ENCODE measurements at regions not wholly inside any gene's neighbourhood (a gene's known extent, or its start where the extent isn't known, plus 50 kb on each side); places are given as distances from the start of the nearest gene placed in this dataset.
A peak's percentile ranks its signal among the peaks of the same experiment; 100 is the strongest.

GRCh38 chr2:120679526-120679925 is 56.1 kb upstream of the GLI2 start (continued):
- no peak for TF ChIP-seq ZNF148 (tag by site-specific recombination; IDR thresholded peaks at IDR 0.05; ENCODE audit: borderline replicate concordance)
- TF ChIP-seq ZSCAN23 (tag by site-specific recombination; IDR thresholded peaks at IDR 0.05) = no peak
- no peak for TF ChIP-seq ZNF501 (tag by site-specific recombination; IDR thresholded peaks at IDR 0.05)
- TF ChIP-seq ZNF580 (tag by site-specific recombination; IDR thresholded peaks at IDR 0.05) = no peak
- no peak for TF ChIP-seq SCRT1 (tag by site-specific recombination; IDR thresholded peaks at IDR 0.05; ENCODE audit: borderline replicate concordance)
- no peak for TF ChIP-seq KLF16 (tag by site-specific recombination; IDR thresholded peaks at IDR 0.05)
- TF ChIP-seq ZNF366 (tag by site-specific recombination; conservative IDR thresholded peaks at IDR 0.05) = no peak
- no peak for TF ChIP-seq ZNF747 (tag by site-specific recombination; IDR thresholded peaks at IDR 0.05)
- no peak for TF ChIP-seq ZNF629 (tag by site-specific recombination; IDR thresholded peaks at IDR 0.05)
- TF ChIP-seq ZNF529 (tag by site-specific recombination; IDR thresholded peaks at IDR 0.05; ENCODE audit: insufficient replicate concordance) = no peak
- TF ChIP-seq ZNF248 (tag by site-specific recombination; IDR thresholded peaks at IDR 0.05) = no peak
- no peak for TF ChIP-seq PRDM6 (tag by site-specific recombination; IDR thresholded peaks at IDR 0.05)
- no peak for TF ChIP-seq ZNF664 (tag by site-specific recombination; IDR thresholded peaks at IDR 0.05)
- no peak for TF ChIP-seq ZNF621 (tag by site-specific recombination; IDR thresholded peaks at IDR 0.05)
- no peak for TF ChIP-seq GLIS2 (tag by site-specific recombination; IDR thresholded peaks at IDR 0.05)
- TF ChIP-seq ZNF660 (tag by site-specific recombination; IDR thresholded peaks at IDR 0.05) = no peak

DNA sequence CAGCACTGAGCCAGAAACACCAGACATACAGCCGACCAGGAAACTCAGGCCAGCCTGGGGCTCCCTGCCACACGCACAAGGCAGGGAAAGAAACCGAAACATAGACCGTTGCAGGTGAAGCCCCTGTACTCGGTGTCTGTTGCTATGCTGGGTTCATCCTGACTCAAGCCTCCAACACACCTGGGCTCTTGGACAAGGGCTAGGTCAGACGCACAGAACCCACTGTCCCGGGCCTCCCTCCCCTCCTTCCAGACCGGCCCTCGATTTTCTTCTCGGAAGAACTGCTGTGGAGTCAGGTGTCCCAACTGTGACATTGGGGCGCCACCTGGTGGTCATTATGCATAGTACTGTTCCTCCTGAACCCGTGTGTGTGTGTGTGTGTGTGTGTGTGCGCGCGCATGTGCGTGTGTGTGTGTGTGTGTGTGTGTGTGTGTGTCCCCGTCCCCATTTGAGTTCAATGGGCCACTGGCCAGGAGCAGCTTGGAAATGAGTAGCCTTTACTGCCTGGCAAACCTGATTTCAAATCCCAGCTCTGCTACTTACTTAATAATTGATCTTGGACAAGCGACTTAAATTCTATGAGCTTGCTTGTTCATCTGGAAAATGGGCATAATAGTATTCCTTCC is 55.4 kb upstream of the GLI2 start:
- H3K4me3 ChIP-seq (ENCODE audit: low read depth, low read length) = no peak overlapping the region
- peak; percentile 75; the same call in 1 of the 2 replicates for TF ChIP-seq ZNF501 (tag by site-specific recombination; IDR thresholded peaks at IDR 0.05)
- TF ChIP-seq ZEB2 (tag by site-specific recombination; IDR thresholded peaks at IDR 0.05) = 0 out of 2 replicates have a peak, but pooled peaks have one; percentile 36
- 0 out of 2 replicates have a peak, but pooled peaks have one; percentile 46 for TF ChIP-seq ZNF391 (tag by site-specific recombination; IDR thresholded peaks at IDR 0.05; ENCODE audit: borderline replicate concordance, low read depth)
- peak; percentile 90 for TF ChIP-seq ZNF600 (tag by site-specific recombination; IDR thresholded peaks at IDR 0.05)
- TF ChIP-seq ZBTB17 (tag by site-specific recombination; IDR thresholded peaks at IDR 0.05) = peak; percentile 47; the same call in 1 of the 2 replicates
- TF ChIP-seq EGR2 (tag by site-specific recombination; IDR thresholded peaks at IDR 0.05; ENCODE audit: low read depth) = 0 out of 2 replicates have a peak, but pooled peaks have one; percentile 22
- peak; percentile 87 for TF ChIP-seq CTCF (tag by site-specific recombination; IDR thresholded peaks at IDR 0.05)
- TF ChIP-seq ZNF157 (tag by site-specific recombination; IDR thresholded peaks at IDR 0.05) = no peak
- no peak for TF ChIP-seq ZNF510 (tag by site-specific recombination; IDR thresholded peaks at IDR 0.05; ENCODE audit: insufficient replicate concordance)
- TF ChIP-seq ZSCAN4 (tag by site-specific recombination; IDR thresholded peaks at IDR 0.05) = peak; percentile 97
- TF ChIP-seq ZNF2 (tag by site-specific recombination; IDR thresholded peaks at IDR 0.05) = 0 out of 2 replicates have a peak, but pooled peaks have one; percentile 40
- peak; percentile 89 for TF ChIP-seq ZNF654 (tag by site-specific recombination; IDR thresholded peaks at IDR 0.05; ENCODE audit: low read depth)
- no peak for TF ChIP-seq ZNF670 (tag by site-specific recombination; IDR thresholded peaks at IDR 0.05; ENCODE audit: low read depth)
- H3K9me3 ChIP-seq (ENCODE audit: control insufficient read depth, insufficient read depth, low read depth, low read length) = no peaks in the 10 kb centered on the region
- POLR2A ChIA-PET = no interaction called here
- no peaks in the 10 kb centered on the region for H3K36me3 ChIP-seq (ENCODE audit: control insufficient read depth in 2 of 2, insufficient read depth in 1 of 2, low read length in 2 of 2)
- CTCF ChIA-PET = interaction anchor here (0.6 to 4.3 kb wide), 44 partner anchors 10 to 1200 kb away, joined by 3 to 50 read pairs (median 4); partner anchors contain the start of gene INHBB
- H3K27ac ChIP-seq (ENCODE audit: extremely low read depth, low read depth, low read length) = no peak overlapping the region
- no peaks in the 10 kb centered on the region for H3K4me1 ChIP-seq (ENCODE audit: control insufficient read depth, insufficient read depth, low read length)
